ENCODE measurements at regions not wholly inside any gene's neighbourhood (a gene's known extent, or its start where the extent isn't known, plus 50 kb on each side); places are given as distances from the start of the nearest gene placed in this dataset.

DNA sequence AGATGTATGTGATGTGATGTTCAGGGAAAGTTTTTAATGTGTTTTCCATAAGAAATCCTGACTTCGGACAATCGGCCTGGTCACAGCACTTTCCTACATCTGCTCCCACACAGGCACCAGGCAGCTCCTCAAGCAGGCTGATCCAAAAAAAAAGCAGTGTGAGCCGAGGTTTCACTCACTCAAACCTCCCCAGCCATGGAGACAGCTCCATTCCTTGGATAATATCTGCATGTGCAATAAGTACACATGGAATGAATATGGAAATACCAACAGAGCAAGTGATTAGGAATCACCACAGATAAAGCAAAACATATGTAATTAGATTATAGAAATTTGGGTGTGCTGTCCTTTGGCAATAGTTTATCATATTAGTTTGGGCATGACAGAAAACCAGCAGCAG lies 88.8 kb upstream of the API5 start:
- no peak for TF ChIP-seq CTCF (IDR thresholded peaks at IDR 0.05; ENCODE audit: borderline replicate concordance, extremely low read depth, low read length, poor library complexity, severe bottlenecking)
- TF ChIP-seq EZH2 (IDR thresholded peaks at IDR 0.05; ENCODE audit: borderline replicate concordance, low read depth, low read length, severe bottlenecking) = no peak

Data from DND-41 (cell line).